Gastroesophageal sphincter (tissue), 3 donors: ENCODE measurements at regions not wholly inside any gene's neighbourhood (a gene's known extent, or its start where the extent isn't known, plus 50 kb on each side); places are given as distances from the start of the nearest gene placed in this dataset.

Experiments used
- CTCF ChIP-seq, 4 experiments: fragments of 200-600 bp in 2 of 4; fragments of 450-650 bp in 2 of 4; sonication (generic) in 1 of 4; IDR thresholded peaks; one replicate each; pipeline ENCODE4 v1.5.1; 2017 to 2019; ENCODE audit warnings: antibody characterized with exemption in 4 of 4, mild to moderate bottlenecking in 2 of 4, moderate library complexity in 2 of 4
- EP300 ChIP-seq: sonication (generic); formaldehyde crosslinking; IDR thresholded peaks from one replicate; pipeline ENCODE4 v1.6.1; 2017; ENCODE audit warnings: antibody characterized with exemption, mild to moderate bottlenecking

DNA sequence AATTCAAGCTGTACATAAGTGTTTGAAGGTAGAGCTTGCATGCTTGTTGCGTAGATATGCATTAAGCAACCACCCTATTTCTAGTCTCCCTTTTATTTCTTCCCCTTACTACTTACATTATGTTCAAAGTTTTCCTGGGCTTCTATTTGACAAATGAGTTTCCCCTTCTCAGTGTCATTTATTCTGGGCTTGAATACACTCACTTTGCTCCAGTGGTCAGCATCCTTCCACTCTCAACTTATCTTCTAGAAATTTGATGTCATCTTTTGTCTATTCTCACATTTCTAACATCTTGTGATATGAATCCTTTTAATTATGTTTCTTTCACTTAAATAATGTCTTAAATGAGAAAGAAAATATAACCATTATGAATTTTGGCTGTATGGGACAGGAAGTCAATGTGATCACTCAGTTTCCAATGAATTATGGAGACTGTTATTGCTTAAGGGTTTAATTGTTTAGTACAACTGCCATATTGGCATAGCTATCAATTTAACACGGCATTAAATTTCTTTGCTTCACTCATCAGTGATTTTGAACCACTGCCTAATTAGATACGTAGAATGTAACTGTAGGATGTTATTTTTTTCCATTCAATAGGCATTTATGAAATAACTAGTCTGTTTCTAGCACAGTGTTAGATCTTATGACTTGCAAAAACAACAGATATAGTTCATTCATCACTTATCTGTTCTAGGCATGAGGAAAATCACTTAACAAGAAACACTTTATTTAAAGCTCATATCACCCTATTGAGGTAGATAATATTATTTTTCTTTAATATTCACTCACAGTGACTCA is 105.5 kb upstream of the CDH12 start:
- TF ChIP-seq CTCF (IDR thresholded peaks at IDR 0.05), result no peak
- TF ChIP-seq EP300, result no peak
